ENCODE measurements at regions not wholly inside any gene's neighbourhood (a gene's known extent, or its start where the extent isn't known, plus 50 kb on each side); places are given as distances from the start of the nearest gene placed in this dataset.

DNA sequence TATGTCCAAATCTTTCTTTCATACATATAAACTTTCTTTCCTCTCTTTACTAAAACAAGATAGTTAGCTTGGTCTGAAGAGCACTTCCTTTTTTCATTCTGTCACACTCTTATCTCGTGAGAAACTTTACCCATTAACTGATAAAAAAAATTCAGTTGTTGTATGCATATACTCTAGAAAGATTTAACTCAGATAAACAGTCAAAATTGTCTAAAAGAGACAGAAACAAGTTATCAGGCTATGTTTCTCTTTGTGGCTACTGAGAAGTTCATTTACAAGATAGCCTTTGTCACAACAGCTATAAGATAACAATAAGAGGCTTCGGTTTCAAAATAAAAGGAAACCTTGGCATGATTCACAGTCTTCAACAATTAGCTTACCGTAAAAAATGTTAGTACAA lies 235.7 kb upstream of the ATP10A start:
- WGBS, 2 donors: 32 to 38% methylated on average over 3 of the region's 3 CpGs

GRCh38 chr15:26097216-26097615 lies 234.1 kb upstream of the ATP10A start:
- TF ChIP-seq, protein P1, sequence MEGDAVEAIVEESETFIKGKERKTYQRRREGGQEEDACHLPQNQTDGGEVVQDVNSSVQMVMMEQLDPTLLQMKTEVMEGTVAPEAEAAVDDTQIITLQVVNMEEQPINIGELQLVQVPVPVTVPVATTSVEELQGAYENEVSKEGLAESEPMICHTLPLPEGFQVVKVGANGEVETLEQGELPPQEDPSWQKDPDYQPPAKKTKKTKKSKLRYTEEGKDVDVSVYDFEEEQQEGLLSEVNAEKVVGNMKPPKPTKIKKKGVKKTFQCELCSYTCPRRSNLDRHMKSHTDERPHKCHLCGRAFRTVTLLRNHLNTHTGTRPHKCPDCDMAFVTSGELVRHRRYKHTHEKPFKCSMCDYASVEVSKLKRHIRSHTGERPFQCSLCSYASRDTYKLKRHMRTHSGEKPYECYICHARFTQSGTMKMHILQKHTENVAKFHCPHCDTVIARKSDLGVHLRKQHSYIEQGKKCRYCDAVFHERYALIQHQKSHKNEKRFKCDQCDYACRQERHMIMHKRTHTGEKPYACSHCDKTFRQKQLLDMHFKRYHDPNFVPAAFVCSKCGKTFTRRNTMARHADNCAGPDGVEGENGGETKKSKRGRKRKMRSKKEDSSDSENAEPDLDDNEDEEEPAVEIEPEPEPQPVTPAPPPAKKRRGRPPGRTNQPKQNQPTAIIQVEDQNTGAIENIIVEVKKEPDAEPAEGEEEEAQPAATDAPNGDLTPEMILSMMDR (IDR thresholded peaks at IDR 0.05; ENCODE audit: control extremely low read depth, extremely low read depth): no peak

More for the DNA sequence above, 235.7 kb upstream of the ATP10A start:
- TF ChIP-seq, protein P1 (IDR thresholded peaks at IDR 0.05; ENCODE audit: control extremely low read depth, extremely low read depth): no peak
- Histone ChIP-seq H3K9me3 (ENCODE audit: control insufficient read depth in 4 of 4, insufficient read depth in 3 of 4, low read length in 3 of 4) (no peaks in the 10 kb centered on the region), H3K36me3 (ENCODE audit: control insufficient read depth in 4 of 4, insufficient read depth in 4 of 4, low read length in 4 of 4) (no peaks in the 10 kb centered on the region), H3K4me3 (no peak overlapping the region), H3K4me1 (ENCODE audit: control insufficient read depth in 5 of 5, insufficient read depth in 5 of 5, low read length in 5 of 5) (no peaks in the 10 kb centered on the region), H3K27me3 (ENCODE audit: control insufficient read depth in 3 of 3, insufficient read depth in 3 of 3, low read length in 2 of 3) (peaks cover 0 to 3% (median 0%) of the 10 kb centered on the region in 3 donors), H3K27ac (ENCODE audit: low read depth in 1 of 2, low read length in 1 of 2) (no peak overlapping the region), H3K9ac (ENCODE audit: insufficient read depth in 1 of 2, low read length in 2 of 2) (no peak overlapping the region)
- ATAC-seq (ENCODE audit: insufficient read depth, low FRiP score) (no peak), DNase-seq (no peak)

GRCh38 chr15:26096581-26096980 lies 233.5 kb upstream of the ATP10A start:
- no peaks in the 10 kb centered on the region for H3K9me3 ChIP-seq (ENCODE audit: control insufficient read depth in 4 of 4, insufficient read depth in 3 of 4, low read length in 3 of 4)
- no peak overlapping the region for H3K4me3 ChIP-seq
- no peak overlapping the region for H3K27ac ChIP-seq (ENCODE audit: low read depth in 1 of 2, low read length in 1 of 2)
- ATAC-seq (ENCODE audit: insufficient read depth, low FRiP score) (no peak), DNase-seq (no peak)
- TF ChIP-seq, protein P1 (IDR thresholded peaks at IDR 0.05; ENCODE audit: control extremely low read depth, extremely low read depth): no peak
- H3K9ac ChIP-seq (ENCODE audit: insufficient read depth in 1 of 2, low read length in 2 of 2): no peak overlapping the region
- no peaks in the 10 kb centered on the region for H3K4me1 ChIP-seq (ENCODE audit: control insufficient read depth in 5 of 5, insufficient read depth in 5 of 5, low read length in 5 of 5)
- H3K36me3 ChIP-seq (ENCODE audit: control insufficient read depth in 4 of 4, insufficient read depth in 4 of 4, low read length in 4 of 4): no peaks in the 10 kb centered on the region
- WGBS, 2 donors: 46 to 69% methylated on average over 3 of the region's 3 CpGs
- peaks cover 0 to 3% (median 0%) of the 10 kb centered on the region in 3 donors for H3K27me3 ChIP-seq (ENCODE audit: control insufficient read depth in 3 of 3, insufficient read depth in 3 of 3, low read length in 2 of 3)

More at GRCh38 chr15:26097216-26097615, 234.1 kb upstream of the ATP10A start:
- no peaks in the 10 kb centered on the region for H3K4me1 ChIP-seq (ENCODE audit: control insufficient read depth in 5 of 5, insufficient read depth in 5 of 5, low read length in 5 of 5)
- H3K36me3 ChIP-seq (ENCODE audit: control insufficient read depth in 4 of 4, insufficient read depth in 4 of 4, low read length in 4 of 4): no peaks in the 10 kb centered on the region
- DNase-seq (no peak), ATAC-seq (ENCODE audit: insufficient read depth, low FRiP score) (no peak)
- H3K9ac ChIP-seq (ENCODE audit: insufficient read depth in 1 of 2, low read length in 2 of 2): no peak overlapping the region
- no peaks in the 10 kb centered on the region for H3K9me3 ChIP-seq (ENCODE audit: control insufficient read depth in 4 of 4, insufficient read depth in 3 of 4, low read length in 3 of 4)
- no peak overlapping the region for H3K27ac ChIP-seq (ENCODE audit: low read depth in 1 of 2, low read length in 1 of 2)
- H3K4me3 ChIP-seq: no peak overlapping the region
- peaks cover 0 to 3% (median 0%) of the 10 kb centered on the region in 3 donors for H3K27me3 ChIP-seq (ENCODE audit: control insufficient read depth in 3 of 3, insufficient read depth in 3 of 3, low read length in 2 of 3)
- 84 to 88% methylated on average over 6 of the region's 6 CpGs for whole genome bisulfite sequencing, 2 donors

- Histone ChIP-seq H3K27me3 (ENCODE audit: control insufficient read depth in 3 of 3, insufficient read depth in 3 of 3, low read length in 2 of 3) (peaks cover 0 to 3% (median 0%) of the 10 kb centered on the region in 3 donors), H3K36me3 (ENCODE audit: control insufficient read depth in 4 of 4, insufficient read depth in 4 of 4, low read length in 4 of 4) (no peaks in the 10 kb centered on the region), H3K9me3 (ENCODE audit: control insufficient read depth in 4 of 4, insufficient read depth in 3 of 4, low read length in 3 of 4) (no peaks in the 10 kb centered on the region), H3K9ac (ENCODE audit: insufficient read depth in 1 of 2, low read length in 2 of 2) (no peak overlapping the region), H3K4me1 (ENCODE audit: control insufficient read depth in 5 of 5, insufficient read depth in 5 of 5, low read length in 5 of 5) (no peaks in the 10 kb centered on the region), H3K27ac (ENCODE audit: low read depth in 1 of 2, low read length in 1 of 2) (no peak overlapping the region), H3K4me3 (no peak overlapping the region)
- TF ChIP-seq, protein P1 (IDR thresholded peaks at IDR 0.05; ENCODE audit: control extremely low read depth, extremely low read depth): no peak
- DNase-seq (no peak), ATAC-seq (ENCODE audit: insufficient read depth, low FRiP score) (no peak)
- WGBS, 2 donors: 38 to 44% methylated on average over 24 of the region's 24 CpGs
These were observed 232.7 kb upstream of the ATP10A start for GRCh38 chr15:26095710-26096330.

Data from lung (tissue), 11 donors.